Stomach (tissue), 4 donors: ENCODE measurements at regions not wholly inside any gene's neighbourhood (a gene's known extent, or its start where the extent isn't known, plus 50 kb on each side); places are given as distances from the start of the nearest gene placed in this dataset.

Experiments
- POLR2A ChIP-seq, 4 donors: fragments of 450-650 bp; IDR thresholded peaks; one replicate each; pipeline ENCODE4 v1.6.1; 2016; ENCODE audit warnings: antibody characterized with exemption in 4 of 4, control low read depth in 2 of 4, mild to moderate bottlenecking in 1 of 4, moderate library complexity in 1 of 4
- POLR2AphosphoS5 ChIP-seq, 3 donors: sonication (generic); formaldehyde crosslinking; IDR thresholded peaks; one replicate each; pipeline ENCODE4 v1.6.1; 2016; ENCODE audit warnings: antibody characterized with exemption in 3 of 3
- TF ChIP-seq, protein P1 (sequence below), 7 experiments: fragments of 450-650 bp in 4 of 7; fragments of 200-600 bp in 3 of 7; sonication (generic) in 3 of 7; IDR thresholded peaks; one replicate each; pipeline ENCODE4 v1.5.1; 2016 to 2019; ENCODE audit warnings: antibody characterized with exemption in 7 of 7, control low read depth in 2 of 7, mild to moderate bottlenecking in 1 of 7

DNA sequence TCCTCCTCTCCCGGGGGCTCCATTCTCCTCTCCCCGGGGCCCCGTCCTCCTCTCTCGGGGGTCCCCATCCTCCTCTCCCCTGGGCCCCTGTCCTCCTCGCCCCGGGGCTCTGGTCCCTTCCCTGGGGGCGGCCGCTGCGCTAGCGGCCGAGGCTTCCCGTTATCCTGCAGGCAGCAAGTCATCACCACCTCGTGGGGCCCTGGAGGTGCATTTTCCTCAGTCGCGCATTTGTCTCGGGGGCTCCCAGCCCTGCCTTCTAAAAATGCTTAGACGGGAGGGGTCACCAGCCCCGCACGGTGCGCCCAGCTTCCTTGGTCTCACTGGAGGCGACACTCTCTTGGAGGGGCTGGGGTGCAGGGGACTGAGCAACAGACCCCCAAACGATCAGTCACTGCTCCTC lies 216.5 kb downstream of the QKI start:
- TF ChIP-seq, protein P1, sequence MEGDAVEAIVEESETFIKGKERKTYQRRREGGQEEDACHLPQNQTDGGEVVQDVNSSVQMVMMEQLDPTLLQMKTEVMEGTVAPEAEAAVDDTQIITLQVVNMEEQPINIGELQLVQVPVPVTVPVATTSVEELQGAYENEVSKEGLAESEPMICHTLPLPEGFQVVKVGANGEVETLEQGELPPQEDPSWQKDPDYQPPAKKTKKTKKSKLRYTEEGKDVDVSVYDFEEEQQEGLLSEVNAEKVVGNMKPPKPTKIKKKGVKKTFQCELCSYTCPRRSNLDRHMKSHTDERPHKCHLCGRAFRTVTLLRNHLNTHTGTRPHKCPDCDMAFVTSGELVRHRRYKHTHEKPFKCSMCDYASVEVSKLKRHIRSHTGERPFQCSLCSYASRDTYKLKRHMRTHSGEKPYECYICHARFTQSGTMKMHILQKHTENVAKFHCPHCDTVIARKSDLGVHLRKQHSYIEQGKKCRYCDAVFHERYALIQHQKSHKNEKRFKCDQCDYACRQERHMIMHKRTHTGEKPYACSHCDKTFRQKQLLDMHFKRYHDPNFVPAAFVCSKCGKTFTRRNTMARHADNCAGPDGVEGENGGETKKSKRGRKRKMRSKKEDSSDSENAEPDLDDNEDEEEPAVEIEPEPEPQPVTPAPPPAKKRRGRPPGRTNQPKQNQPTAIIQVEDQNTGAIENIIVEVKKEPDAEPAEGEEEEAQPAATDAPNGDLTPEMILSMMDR (IDR thresholded peaks at IDR 0.05): no peak
- TF ChIP-seq POLR2AphosphoS5 (IDR thresholded peaks at IDR 0.05) (no peak), POLR2A (IDR thresholded peaks at IDR 0.05) (no peak)
